ENCODE measurements at regions not wholly inside any gene's neighbourhood (a gene's known extent, or its start where the extent isn't known, plus 50 kb on each side); places are given as distances from the start of the nearest gene placed in this dataset.
"Not testable (repeated sequence)": the region's sequence is repeated elsewhere in the genome, so short reads cannot be mapped to it uniquely, and the experiment has no call there.

DNA sequence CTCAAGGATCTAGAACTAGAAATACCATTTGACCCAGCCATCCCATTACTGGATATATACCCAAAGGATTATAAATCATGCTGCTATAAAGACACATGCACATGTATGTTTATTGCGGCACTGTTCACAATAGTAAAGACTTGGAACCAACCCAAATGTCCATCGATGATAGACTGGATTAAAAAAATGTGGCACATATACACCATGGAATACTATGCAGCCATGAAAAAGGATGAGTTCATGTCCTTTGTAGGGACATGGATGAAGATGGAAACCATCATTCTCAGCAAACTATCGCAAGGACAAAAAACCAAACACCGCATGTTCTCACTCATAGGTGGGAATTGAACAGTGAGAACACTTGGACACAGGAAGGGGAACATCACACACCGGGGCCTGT is 80.7 kb upstream of the FOXN2 start:
- not testable (repeated sequence) for TF ChIP-seq FOXM1 (IDR thresholded peaks at IDR 0.05; ENCODE audit: borderline replicate concordance); HDGF (IDR thresholded peaks at IDR 0.05; ENCODE audit: borderline replicate concordance); PKNOX1 (IDR thresholded peaks at IDR 0.05); L3MBTL2 (conservative IDR thresholded peaks at IDR 0.05); ELF4 (IDR thresholded peaks at IDR 0.05)

All from HEK293T (cell line).